Lower leg skin (tissue), 3 donors: ENCODE measurements at regions not wholly inside any gene's neighbourhood (a gene's known extent, or its start where the extent isn't known, plus 50 kb on each side); places are given as distances from the start of the nearest gene placed in this dataset.

Experiments used
- POLR2A ChIP-seq, 2 donors: fragments of 450-650 bp; IDR thresholded peaks; one replicate each; pipeline ENCODE4 v1.6.1; 2016 to 2017; ENCODE audit warnings: antibody characterized with exemption in 2 of 2, mild to moderate bottlenecking in 1 of 2, moderate library complexity in 1 of 2
- TF ChIP-seq, protein P1 (sequence below), 3 donors: fragments of 450-650 bp; IDR thresholded peaks; one replicate each; pipeline ENCODE4 v1.5.1; 2016; ENCODE audit warnings: antibody characterized with exemption in 3 of 3, mild to moderate bottlenecking in 3 of 3, moderate library complexity in 2 of 3

DNA sequence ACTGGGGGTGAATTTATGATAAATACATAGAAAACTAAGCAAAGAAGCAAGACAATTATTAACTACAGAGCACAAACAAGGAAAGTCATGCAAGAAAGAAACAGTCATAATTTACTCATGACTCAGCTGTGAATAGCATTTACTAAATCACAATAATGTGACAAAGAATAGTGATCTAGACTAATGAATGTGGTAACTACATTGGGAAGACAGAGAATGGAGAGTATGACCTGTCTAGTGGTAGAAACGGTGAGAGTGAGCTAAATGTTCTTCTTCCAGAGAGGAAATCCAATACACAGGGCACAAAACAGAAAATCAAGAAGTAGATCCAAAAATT, 153.5 kb upstream of the DST start:
- TF ChIP-seq, protein P1, sequence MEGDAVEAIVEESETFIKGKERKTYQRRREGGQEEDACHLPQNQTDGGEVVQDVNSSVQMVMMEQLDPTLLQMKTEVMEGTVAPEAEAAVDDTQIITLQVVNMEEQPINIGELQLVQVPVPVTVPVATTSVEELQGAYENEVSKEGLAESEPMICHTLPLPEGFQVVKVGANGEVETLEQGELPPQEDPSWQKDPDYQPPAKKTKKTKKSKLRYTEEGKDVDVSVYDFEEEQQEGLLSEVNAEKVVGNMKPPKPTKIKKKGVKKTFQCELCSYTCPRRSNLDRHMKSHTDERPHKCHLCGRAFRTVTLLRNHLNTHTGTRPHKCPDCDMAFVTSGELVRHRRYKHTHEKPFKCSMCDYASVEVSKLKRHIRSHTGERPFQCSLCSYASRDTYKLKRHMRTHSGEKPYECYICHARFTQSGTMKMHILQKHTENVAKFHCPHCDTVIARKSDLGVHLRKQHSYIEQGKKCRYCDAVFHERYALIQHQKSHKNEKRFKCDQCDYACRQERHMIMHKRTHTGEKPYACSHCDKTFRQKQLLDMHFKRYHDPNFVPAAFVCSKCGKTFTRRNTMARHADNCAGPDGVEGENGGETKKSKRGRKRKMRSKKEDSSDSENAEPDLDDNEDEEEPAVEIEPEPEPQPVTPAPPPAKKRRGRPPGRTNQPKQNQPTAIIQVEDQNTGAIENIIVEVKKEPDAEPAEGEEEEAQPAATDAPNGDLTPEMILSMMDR (IDR thresholded peaks at IDR 0.05) = no peak
- no peak for TF ChIP-seq POLR2A (IDR thresholded peaks at IDR 0.05)
